NB4 (cell line): ENCODE measurements at regions not wholly inside any gene's neighbourhood (a gene's known extent, or its start where the extent isn't known, plus 50 kb on each side); places are given as distances from the start of the nearest gene placed in this dataset.

Experiments
- DNase-seq: peaks from one replicate; pipeline ENCODE4 v3.0.0; 2010; ENCODE audit warnings: low read depth
- H3K4me3 ChIP-seq: one replicate; pipeline ENCODE4 v1.5.1; 2011; ENCODE audit warnings: mild to moderate bottlenecking, low read depth, low read length, moderate library complexity
- CTCF ChIP-seq: IDR thresholded peaks from one replicate; pipeline ENCODE4 v1.5.1; 2012; ENCODE audit warnings: low read depth, low read length
- MAX ChIP-seq: IDR thresholded peaks from 2 replicates; pipeline ENCODE4 v1.6.1; 2011; ENCODE audit warnings: low read depth, low read length
- MYC ChIP-seq: IDR thresholded peaks from 2 replicates; pipeline ENCODE4 v1.6.1; 2011; ENCODE audit warnings: low read depth, low read length
- POLR2A ChIP-seq: IDR thresholded peaks from 2 replicates; pipeline ENCODE4 v1.6.1; 2011; ENCODE audit warnings: mild to moderate bottlenecking; ENCODE audit not compliant: insufficient read length; ENCODE audit errors: extremely low read depth

GRCh38 chr6:86010915-86011786 lies 368.5 kb upstream of the SYNCRIP start:
- no peak for TF ChIP-seq MYC
- TF ChIP-seq POLR2A, result no peak
- TF ChIP-seq CTCF, result no peak
- TF ChIP-seq MAX, result no peak
- no peak for DNase-seq
- H3K4me3 ChIP-seq, result no peak overlapping the region

- TF ChIP-seq MAX (no peak), CTCF (no peak), MYC (no peak), POLR2A (no peak)
- no peak for DNase-seq
- no peak overlapping the region for H3K4me3 ChIP-seq
These were observed 354.5 kb upstream of the SYNCRIP start for GRCh38 chr6:85997206-85997605.

GRCh38 chr6:85996034-85996375 lies 353.3 kb upstream of the SYNCRIP start:
- DNase-seq, result no peak
- no peak overlapping the region for H3K4me3 ChIP-seq
- TF ChIP-seq MYC (no peak), MAX (no peak), CTCF (no peak), POLR2A (no peak)

- TF ChIP-seq CTCF, result no peak
- TF ChIP-seq MAX, result no peak
- no peak for TF ChIP-seq POLR2A
- TF ChIP-seq MYC, result no peak
- no peak for DNase-seq
- H3K4me3 ChIP-seq, result no peak overlapping the region
These were observed 352.8 kb upstream of the SYNCRIP start for GRCh38 chr6:85995339-85996033.

- TF ChIP-seq MAX (no peak), POLR2A (no peak), MYC (no peak), CTCF (no peak)
- no peak overlapping the region for H3K4me3 ChIP-seq
These were observed 344.0 kb upstream of the SYNCRIP start for GRCh38 chr6:85986681-85987080.

More at GRCh38 chr6:85986681-85987080, 344.0 kb upstream of the SYNCRIP start:
- DNase-seq, result no peak
